HG03196 (cell line): ENCODE measurements at regions not wholly inside any gene's neighbourhood (a gene's known extent, or its start where the extent isn't known, plus 50 kb on each side); places are given as distances from the start of the nearest gene placed in this dataset.
"Not testable (repeated sequence)": the region's sequence is repeated elsewhere in the genome, so short reads cannot be mapped to it uniquely, and the experiment has no call there.

ENCODE experiments used
- ATAC-seq: cut with Tn5 transposase; IDR thresholded peaks from one replicate; pipeline ENCODE4 v1.9.1; 2021; ENCODE audit not compliant: unreplicated experiment

DNA sequence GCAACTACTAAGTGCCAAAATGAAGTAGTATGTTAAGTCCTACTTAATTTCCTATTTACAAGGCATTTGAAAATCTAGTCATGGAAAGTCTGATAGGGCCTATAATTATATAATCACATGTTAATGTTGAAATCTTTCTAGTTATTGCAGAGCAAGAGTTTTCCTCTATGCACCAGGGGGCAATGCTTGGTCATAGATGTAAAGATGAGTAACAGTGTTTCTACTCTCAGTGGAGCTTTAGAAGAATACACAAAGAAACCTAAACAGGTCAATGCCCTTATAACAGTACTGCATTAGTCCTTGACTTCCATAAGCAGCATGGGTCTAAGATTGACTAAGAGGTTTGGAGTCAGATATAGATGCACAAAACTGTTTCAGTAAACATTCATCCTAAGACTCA is 218.7 kb downstream of the KCTD12 start:
- ATAC-seq: no peak

DNA sequence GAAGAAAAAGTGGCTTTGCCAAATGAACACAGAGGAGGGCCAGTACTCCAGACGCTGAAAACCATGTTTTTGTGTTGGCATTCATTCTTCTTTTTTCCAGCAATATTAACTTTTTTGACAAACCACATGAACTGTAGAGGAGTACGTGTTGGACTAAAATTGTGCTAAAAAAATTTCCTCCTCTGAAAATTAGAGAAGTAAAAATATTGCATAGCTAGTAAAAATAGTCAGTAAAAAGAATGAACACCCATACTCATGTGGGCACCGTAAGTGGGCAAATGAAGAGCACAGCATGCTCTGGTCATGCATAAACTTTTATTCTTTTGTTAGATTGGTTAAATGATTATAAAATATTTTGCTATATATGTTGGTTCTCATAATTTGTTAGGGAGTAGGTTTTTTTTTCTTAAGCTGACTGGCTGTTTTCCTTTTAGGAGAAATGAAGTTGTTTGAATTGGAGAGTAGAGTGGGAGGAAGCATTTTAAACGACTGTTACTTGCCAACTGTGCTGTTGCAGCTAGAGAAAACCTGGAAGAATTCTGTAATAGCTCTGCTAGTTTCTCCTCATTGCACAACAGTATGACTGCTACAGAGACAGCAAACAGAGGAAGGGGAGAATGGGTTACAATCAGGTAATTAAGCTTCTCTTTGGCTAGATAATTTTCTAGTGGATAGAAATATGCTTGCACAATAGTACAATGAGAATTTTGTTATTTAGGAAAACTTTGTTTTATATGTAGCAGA is 222.4 kb downstream of the KCTD12 start:
- no peak for ATAC-seq

GRCh38 chr13:76659074-76659473 is 227.1 kb downstream of the KCTD12 start:
- ATAC-seq: not testable (repeated sequence)

GRCh38 chr13:76656500-76656899 is 229.7 kb downstream of the KCTD12 start:
- no peak for ATAC-seq

DNA sequence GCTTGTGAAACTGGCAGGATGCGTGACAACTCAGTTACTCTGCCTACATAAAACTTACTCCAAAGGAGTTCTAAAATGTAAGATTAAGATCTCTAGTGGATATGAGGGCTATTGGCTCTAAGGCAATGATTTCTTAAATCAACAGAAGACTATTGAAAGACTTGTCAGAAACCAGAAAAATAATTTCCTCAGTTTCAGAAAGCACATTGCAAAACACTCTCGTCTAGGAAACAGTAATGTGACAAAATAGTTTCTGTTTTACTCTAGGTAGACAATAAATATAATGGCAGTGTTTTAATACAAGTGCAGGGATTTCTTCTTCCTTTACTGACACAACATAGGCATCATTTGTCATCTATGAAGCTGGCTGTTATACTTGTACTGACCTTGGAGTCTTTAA is 230.1 kb downstream of the KCTD12 start:
- no peak for ATAC-seq

GRCh38 chr13:76654263-76654662 is 231.9 kb downstream of the KCTD12 start:
- ATAC-seq: no peak

- ATAC-seq: no peak
Observed at GRCh38 chr13:76651286-76651685, 234.9 kb downstream of the KCTD12 start.

GRCh38 chr13:76647550-76647949 is 238.7 kb downstream of the KCTD12 start:
- no peak for ATAC-seq

GRCh38 chr13:76646946-76647345 is 239.3 kb downstream of the KCTD12 start:
- no peak for ATAC-seq

DNA sequence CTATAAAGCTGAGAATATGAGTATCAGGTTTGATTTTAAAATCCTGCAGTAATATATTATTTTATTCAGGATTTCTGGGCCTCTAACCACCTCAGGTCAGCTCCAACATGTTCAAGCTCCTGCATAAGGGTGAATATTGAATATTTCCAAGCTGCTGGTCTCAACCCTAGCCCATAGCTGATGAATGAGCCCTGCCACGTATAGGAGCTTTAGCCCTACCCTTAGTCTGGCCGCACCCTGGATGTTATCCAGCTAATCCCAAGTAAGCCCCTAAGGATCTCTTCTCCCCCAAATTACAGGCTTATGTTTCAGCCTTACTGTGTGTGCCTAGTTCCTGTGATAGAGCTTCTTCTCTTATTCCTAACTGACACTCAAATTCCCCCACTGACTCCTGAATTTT is 240.6 kb downstream of the KCTD12 start:
- no peak for ATAC-seq

DNA sequence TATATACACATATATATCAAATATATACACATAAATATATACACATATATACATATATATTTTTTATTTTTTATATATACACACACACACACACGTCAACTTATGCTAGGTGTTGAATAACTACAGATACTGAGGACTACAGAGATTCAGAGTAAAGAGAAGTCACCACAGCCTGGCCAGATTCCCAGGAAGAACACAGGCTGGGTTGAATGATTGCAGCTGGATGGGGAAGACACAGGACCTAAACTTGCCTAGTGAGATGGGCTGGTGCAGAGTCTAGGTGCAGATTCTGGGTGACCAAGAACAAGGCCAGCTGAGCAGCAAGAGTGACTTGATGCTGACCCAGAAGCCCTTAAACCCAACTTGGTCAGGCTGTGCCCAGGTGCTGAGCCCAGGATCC is 241.3 kb downstream of the KCTD12 start:
- no peak for ATAC-seq

DNA sequence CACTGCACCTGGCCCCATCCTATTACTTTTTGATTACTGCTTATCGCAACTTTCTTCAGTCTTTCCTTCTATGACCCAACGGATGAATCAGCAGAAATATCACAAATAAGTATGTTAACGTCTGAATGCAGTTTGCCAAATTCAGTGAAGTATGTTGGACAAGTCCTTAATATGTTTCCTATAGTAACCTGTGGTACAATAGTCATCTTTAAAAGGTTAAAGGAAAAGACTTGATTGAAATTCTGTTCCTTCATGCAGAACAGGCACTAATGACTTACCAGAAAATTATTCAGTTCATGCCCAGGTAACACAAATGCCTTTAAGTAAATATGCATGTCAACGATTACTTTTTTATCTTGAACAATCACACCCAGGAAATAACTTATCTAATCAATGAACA is 242.6 kb downstream of the KCTD12 start:
- ATAC-seq: no peak

GRCh38 chr13:76641056-76641455 is 245.1 kb downstream of the KCTD12 start:
- no peak for ATAC-seq

- no peak for ATAC-seq
Observed at GRCh38 chr13:76638882-76639281, 247.3 kb downstream of the KCTD12 start.

DNA sequence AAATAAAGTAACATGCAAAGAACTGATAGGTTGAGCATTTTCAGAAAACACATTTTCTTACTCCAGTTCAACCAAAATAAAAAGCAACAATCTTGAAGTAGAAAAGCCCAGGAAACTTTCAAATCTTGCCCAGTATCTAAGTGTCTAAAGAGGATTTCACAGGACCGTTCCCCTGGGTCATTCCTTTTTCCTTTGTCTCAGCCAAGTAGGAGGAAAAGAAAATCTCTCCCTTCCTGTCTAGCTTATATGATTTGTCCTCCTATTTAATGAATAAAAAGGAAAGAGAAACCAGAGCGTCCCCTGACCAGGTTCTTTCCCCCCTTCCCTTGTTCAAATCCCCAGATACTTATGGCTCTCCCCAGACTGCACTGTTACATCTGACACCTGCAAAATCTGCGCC is 248.0 kb downstream of the KCTD12 start:
- ATAC-seq: no peak

- ATAC-seq: no peak
Observed at GRCh38 chr13:76637641-76638141, 248.5 kb downstream of the KCTD12 start.

- no peak for ATAC-seq
Observed at GRCh38 chr13:76636829-76637228, 249.4 kb downstream of the KCTD12 start.

GRCh38 chr13:76635232-76636230 is 250.7 kb downstream of the KCTD12 start:
- no peak for ATAC-seq

- ATAC-seq: no peak
Observed at GRCh38 chr13:76634431-76635191, 251.6 kb downstream of the KCTD12 start.

GRCh38 chr13:76632401-76633044 is 253.7 kb downstream of the KCTD12 start:
- ATAC-seq: no peak
